ENCODE measurements at regions not wholly inside any gene's neighbourhood (a gene's known extent, or its start where the extent isn't known, plus 50 kb on each side); places are given as distances from the start of the nearest gene placed in this dataset.

DNA sequence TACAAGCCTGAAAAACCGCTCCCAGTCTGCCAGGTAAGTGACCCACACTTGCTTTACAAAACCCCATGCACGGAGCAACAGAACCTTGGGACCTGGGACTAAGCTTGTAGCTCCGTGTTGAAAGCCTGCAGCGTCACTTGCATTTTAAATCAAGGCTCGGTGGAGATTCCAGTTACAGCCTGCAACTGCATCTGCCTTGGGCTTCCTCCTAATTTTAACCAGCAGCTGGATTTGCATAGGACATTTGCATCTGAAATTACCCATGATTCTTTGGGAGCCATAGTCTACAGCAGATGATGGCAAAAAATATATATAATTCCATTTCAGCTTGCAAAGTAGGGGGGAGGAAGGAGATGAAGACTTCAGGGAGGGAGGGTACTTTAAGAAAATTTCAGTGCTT lies 62.4 kb upstream of the IGSF21 start:
- Histone ChIP-seq H2AFZ (ENCODE audit: low read depth, low read length, severe bottlenecking) (no peak overlapping the region), H3K27ac (ENCODE audit: low read depth, low read length) (no peak overlapping the region), H3F3A (ENCODE audit: insufficient read depth) (no peaks in the 10 kb centered on the region), H3K4me3 (ENCODE audit: insufficient read depth, low read length, poor library complexity, severe bottlenecking) (no peak overlapping the region), H3K4me2 (ENCODE audit: low read depth, low read length, poor library complexity, severe bottlenecking) (no peak overlapping the region), H3K79me2 (ENCODE audit: insufficient read depth, low read length) (no peaks in the 10 kb centered on the region), H3K36me3 (ENCODE audit: low read length) (no peaks in the 10 kb centered on the region), H3K27me3 (ENCODE audit: low read length) (no peaks in the 10 kb centered on the region), H3K9me3 (ENCODE audit: insufficient read depth, low read length) (peaks cover 8% of the 10 kb centered on the region; the same call in 1 of the 2 replicates), H3K9ac (ENCODE audit: low read length) (no peak overlapping the region), H3K9me2 (replicated peaks; ENCODE audit: insufficient read depth, low read length) (no peaks in the 10 kb centered on the region), H4K20me1 (ENCODE audit: low read depth, low read length) (no peaks in the 10 kb centered on the region)
- TF ChIP-seq EZH2phosphoT487 (conservative IDR thresholded peaks at IDR 0.05; ENCODE audit: low read length) = no peak
- TF ChIP-seq, protein P1, sequence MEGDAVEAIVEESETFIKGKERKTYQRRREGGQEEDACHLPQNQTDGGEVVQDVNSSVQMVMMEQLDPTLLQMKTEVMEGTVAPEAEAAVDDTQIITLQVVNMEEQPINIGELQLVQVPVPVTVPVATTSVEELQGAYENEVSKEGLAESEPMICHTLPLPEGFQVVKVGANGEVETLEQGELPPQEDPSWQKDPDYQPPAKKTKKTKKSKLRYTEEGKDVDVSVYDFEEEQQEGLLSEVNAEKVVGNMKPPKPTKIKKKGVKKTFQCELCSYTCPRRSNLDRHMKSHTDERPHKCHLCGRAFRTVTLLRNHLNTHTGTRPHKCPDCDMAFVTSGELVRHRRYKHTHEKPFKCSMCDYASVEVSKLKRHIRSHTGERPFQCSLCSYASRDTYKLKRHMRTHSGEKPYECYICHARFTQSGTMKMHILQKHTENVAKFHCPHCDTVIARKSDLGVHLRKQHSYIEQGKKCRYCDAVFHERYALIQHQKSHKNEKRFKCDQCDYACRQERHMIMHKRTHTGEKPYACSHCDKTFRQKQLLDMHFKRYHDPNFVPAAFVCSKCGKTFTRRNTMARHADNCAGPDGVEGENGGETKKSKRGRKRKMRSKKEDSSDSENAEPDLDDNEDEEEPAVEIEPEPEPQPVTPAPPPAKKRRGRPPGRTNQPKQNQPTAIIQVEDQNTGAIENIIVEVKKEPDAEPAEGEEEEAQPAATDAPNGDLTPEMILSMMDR (IDR thresholded peaks at IDR 0.05; ENCODE audit: insufficient read depth, low read length, poor library complexity, severe bottlenecking) = no peak

DNA sequence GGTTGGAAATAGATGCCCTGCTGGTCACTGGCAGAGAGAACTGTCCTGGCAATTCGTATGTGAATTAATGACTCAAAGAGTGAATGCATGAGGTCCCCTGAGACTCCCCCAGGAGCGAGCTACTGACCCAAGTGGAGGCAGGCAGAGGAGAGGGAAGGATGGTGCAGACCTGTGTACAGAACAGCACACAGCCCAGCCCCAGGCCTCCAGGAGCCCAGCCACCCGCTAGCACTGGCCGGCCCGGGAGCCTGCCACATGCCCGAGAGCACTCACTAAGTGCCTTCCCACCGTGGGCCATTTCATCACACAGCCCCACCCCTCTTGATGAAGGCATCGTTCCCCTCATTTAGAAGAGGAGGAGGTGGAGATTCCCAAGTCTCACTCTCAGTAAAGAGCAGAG lies 62.0 kb upstream of the IGSF21 start:
- Histone ChIP-seq H3K36me3 (ENCODE audit: low read length) (no peaks in the 10 kb centered on the region), H3K9ac (ENCODE audit: low read length) (no peak overlapping the region), H2AFZ (ENCODE audit: low read depth, low read length, severe bottlenecking) (no peak overlapping the region), H4K20me1 (ENCODE audit: low read depth, low read length) (no peaks in the 10 kb centered on the region), H3K9me2 (replicated peaks; ENCODE audit: insufficient read depth, low read length) (no peaks in the 10 kb centered on the region), H3K27ac (ENCODE audit: low read depth, low read length) (no peak overlapping the region), H3K79me2 (ENCODE audit: insufficient read depth, low read length) (no peaks in the 10 kb centered on the region), H3F3A (ENCODE audit: insufficient read depth) (no peaks in the 10 kb centered on the region), H3K27me3 (ENCODE audit: low read length) (no peaks in the 10 kb centered on the region), H3K4me2 (ENCODE audit: low read depth, low read length, poor library complexity, severe bottlenecking) (no peak overlapping the region), H3K9me3 (ENCODE audit: insufficient read depth, low read length) (peaks cover 8% of the 10 kb centered on the region; the same call in 1 of the 2 replicates), H3K4me3 (ENCODE audit: insufficient read depth, low read length, poor library complexity, severe bottlenecking) (no peak overlapping the region)
- no peak for TF ChIP-seq EZH2phosphoT487 (conservative IDR thresholded peaks at IDR 0.05; ENCODE audit: low read length)
- TF ChIP-seq, protein P1 (IDR thresholded peaks at IDR 0.05; ENCODE audit: insufficient read depth, low read length, poor library complexity, severe bottlenecking) = no peak

DNA sequence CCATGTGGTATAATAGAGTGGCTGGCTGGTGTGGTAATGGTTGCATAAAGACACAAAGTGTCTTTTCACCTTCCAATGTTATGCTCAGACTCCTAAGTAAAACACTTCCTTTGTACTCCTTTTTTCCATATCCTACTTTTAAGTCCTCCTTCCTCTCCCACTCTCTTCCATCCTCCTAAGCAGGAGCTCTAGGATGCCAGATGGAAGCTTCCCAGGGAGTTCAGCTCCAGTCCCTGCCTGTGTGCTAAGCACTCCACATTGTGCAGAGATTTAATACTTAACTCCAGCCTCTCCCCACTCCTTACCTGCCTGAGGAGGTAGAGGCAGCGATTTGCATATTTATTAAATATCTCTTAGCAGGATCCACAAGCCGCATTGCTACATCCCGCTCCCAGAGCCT lies 60.5 kb upstream of the IGSF21 start:
- Histone ChIP-seq H3K4me2 (ENCODE audit: low read depth, low read length, poor library complexity, severe bottlenecking) (no peak overlapping the region), H3K9ac (ENCODE audit: low read length) (no peak overlapping the region), H3K36me3 (ENCODE audit: low read length) (no peaks in the 10 kb centered on the region), H3K9me2 (replicated peaks; ENCODE audit: insufficient read depth, low read length) (no peaks in the 10 kb centered on the region), H2AFZ (ENCODE audit: low read depth, low read length, severe bottlenecking) (no peak overlapping the region), H3K27me3 (ENCODE audit: low read length) (no peaks in the 10 kb centered on the region), H3K9me3 (ENCODE audit: insufficient read depth, low read length) (peaks cover 8% of the 10 kb centered on the region; the same call in 1 of the 2 replicates), H3F3A (ENCODE audit: insufficient read depth) (no peaks in the 10 kb centered on the region), H4K20me1 (ENCODE audit: low read depth, low read length) (no peaks in the 10 kb centered on the region), H3K79me2 (ENCODE audit: insufficient read depth, low read length) (no peaks in the 10 kb centered on the region), H3K4me3 (ENCODE audit: insufficient read depth, low read length, poor library complexity, severe bottlenecking) (no peak overlapping the region), H3K27ac (ENCODE audit: low read depth, low read length) (no peak overlapping the region)
- no peak for TF ChIP-seq EZH2phosphoT487 (conservative IDR thresholded peaks at IDR 0.05; ENCODE audit: low read length)
- TF ChIP-seq, protein P1 (IDR thresholded peaks at IDR 0.05; ENCODE audit: insufficient read depth, low read length, poor library complexity, severe bottlenecking) = no peak

All from SU-DHL-6 (cell line).